A549 (cell line): ENCODE measurements at regions not wholly inside any gene's neighbourhood (a gene's known extent, or its start where the extent isn't known, plus 50 kb on each side); places are given as distances from the start of the nearest gene placed in this dataset.

Experiments used
- ATAC-seq, 2 experiments: fragments of 200-7000 bp in 1 of 2; fragments of >200 bp in 1 of 2; cut with Nextera tagmentation in 1 of 2; cut with Tn5 transposase in 1 of 2; 3 replicates each; pipeline versions ENCODE4 v1.8.0 to v1.9.1; 2018 to 2020; ENCODE audit warnings: mild to moderate bottlenecking in 1 of 2, moderate library complexity in 1 of 2
- CTCF ChIA-PET: fragments of 300-600 bp; sonication (Branson Sonifier 250); formaldehyde crosslinking; extraction: SDS; loops from one replicate; lab custom pipeline; 2021; ENCODE audit warnings: antibody characterized with exemption, inconsistent platforms; lab: Yijun Ruan, JAX
- POLR2A ChIA-PET: fragments of 350-600 bp; formaldehyde crosslinking; extraction: SDS; loops from one replicate; lab custom pipeline; 2021; ENCODE audit warnings: antibody characterized with exemption, inconsistent platforms; lab: Yijun Ruan, JAX
- DNase-seq, 2 experiments: peaks; one replicate each; pipeline versions ENCODE4 v3.0.0 to v3.0.0-alpha.2; 2011 to 2016; ENCODE audit warnings: low read depth in 1 of 2, low spot score in 1 of 2
- FAIRE-seq: peaks from 2 replicates; lab custom pipeline; 2011; peaks lifted over from hg19 to GRCh38; lab: Jason Lieb, UNC
- H3K27ac ChIP-seq, 2 experiments: fragments of >200 bp; sonication (Bioruptor Twin); formaldehyde crosslinking; 3 replicates each; pipeline ENCODE4 v1.5.1; 2016 to 2017
- H3K4me1 ChIP-seq: fragments of >200 bp; sonication (Bioruptor Twin); formaldehyde crosslinking; 3 replicates; pipeline ENCODE4 v1.6.1; 2016
- H3K4me2 ChIP-seq: fragments of >200 bp; sonication (Bioruptor Twin); formaldehyde crosslinking; 3 replicates; pipeline ENCODE4 v1.6.1; 2016
- H3K4me3 ChIP-seq: fragments of >200 bp; sonication (Bioruptor Twin); formaldehyde crosslinking; 3 replicates; pipeline ENCODE4 v1.5.1; 2016
- H3K9me3 ChIP-seq: fragments of >200 bp; sonication (Bioruptor Twin); formaldehyde crosslinking; 3 replicates; pipeline ENCODE4 v1.6.1; 2016
- BCL3 ChIP-seq: fragments of >200 bp; sonication (Bioruptor Twin); formaldehyde crosslinking; IDR thresholded peaks from 3 replicates; pipeline ENCODE4 v1.6.1; 2016
- CBX8 ChIP-seq: fragments of 200-600 bp; sonication (generic); IDR thresholded peaks from 2 replicates; pipeline ENCODE4 v1.6.1; 2016
- CHD2 ChIP-seq: fragments of 150-350 bp; IDR thresholded peaks from 2 replicates; pipeline ENCODE4 v1.6.1; 2014; ENCODE audit warnings: low read length; ENCODE audit not compliant: partially characterized antibody
- CHD4 ChIP-seq: fragments of 200-600 bp; sonication (generic); IDR thresholded peaks from 2 replicates; pipeline ENCODE4 v1.6.1; 2016; ENCODE audit warnings: antibody characterized with exemption, mild to moderate bottlenecking, borderline replicate concordance
- EHMT2 ChIP-seq: fragments of 200-600 bp; sonication (generic); IDR thresholded peaks from 2 replicates; pipeline ENCODE4 v1.6.1; 2016; ENCODE audit warnings: antibody characterized with exemption, low read depth, mild to moderate bottlenecking, moderate library complexity
- EP300 ChIP-seq, 2 experiments: fragments of >200 bp; sonication (Bioruptor Twin); formaldehyde crosslinking; IDR thresholded peaks; 2 replicates in 1 of 2; 3 replicates in 1 of 2; pipeline ENCODE4 v1.6.1; 2016 to 2017
- ESRRA ChIP-seq: fragments of 150-350 bp; IDR thresholded peaks from 2 replicates; pipeline ENCODE4 v1.6.1; 2014; ENCODE audit warnings: mild to moderate bottlenecking, low read length, borderline replicate concordance
- FOSL2 ChIP-seq, 2 experiments: fragments of 450-650 bp in 1 of 2; fragments of >200 bp in 1 of 2; sonication (Bioruptor Twin) in 1 of 2; formaldehyde crosslinking; IDR thresholded peaks; 2 replicates each; pipeline versions ENCODE4 v1.5.0 to v1.6.1; 2016 to 2020; ENCODE audit warnings: mild to moderate bottlenecking in 1 of 2, moderate library complexity in 1 of 2
- FOXS1 ChIP-seq: fragments of 250-450 bp; sonication (Bioruptor Pico); IDR thresholded peaks from 2 replicates; pipeline ENCODE4 v1.5.0; 2020; ENCODE audit warnings: mild to moderate bottlenecking, moderate library complexity
- HMGXB4 ChIP-seq: fragments of 250-450 bp; sonication (Bioruptor Pico); IDR thresholded peaks from 2 replicates; pipeline ENCODE4 v1.5.0; 2021; ENCODE audit warnings: mild to moderate bottlenecking, moderate library complexity, borderline replicate concordance
- HOXA7 ChIP-seq: fragments of 250-450 bp; sonication (Bioruptor Pico); IDR thresholded peaks from 2 replicates; pipeline ENCODE4 v1.5.0; 2020; ENCODE audit warnings: mild to moderate bottlenecking, moderate library complexity
- HOXB5 ChIP-seq: fragments of 250-450 bp; sonication (Bioruptor Pico); IDR thresholded peaks from 2 replicates; pipeline ENCODE4 v1.5.0; 2020; ENCODE audit warnings: mild to moderate bottlenecking, moderate library complexity
- JUN ChIP-seq, 2 experiments: fragments of >200 bp; sonication (Bioruptor Twin); formaldehyde crosslinking; IDR thresholded peaks; 2 replicates in 1 of 2; 3 replicates in 1 of 2; pipeline ENCODE4 v1.6.1; 2016 to 2017
- KDM1A ChIP-seq: fragments of 200-600 bp; sonication (generic); IDR thresholded peaks from 2 replicates; pipeline ENCODE4 v1.6.1; 2016; ENCODE audit warnings: low read depth, mild to moderate bottlenecking
- KDM5A ChIP-seq: fragments of 200-600 bp; sonication (generic); IDR thresholded peaks from 2 replicates; pipeline ENCODE4 v1.6.1; 2016; ENCODE audit warnings: antibody characterized with exemption, mild to moderate bottlenecking
- MAZ ChIP-seq: fragments of 150-350 bp; IDR thresholded peaks from 2 replicates; pipeline ENCODE4 v1.6.1; 2014; ENCODE audit warnings: antibody characterized with exemption, low read depth, low read length, borderline replicate concordance
- NPAS2 ChIP-seq: fragments of 250-450 bp; sonication (Bioruptor Pico); IDR thresholded peaks from 2 replicates; pipeline ENCODE4 v1.8.0; 2022; ENCODE audit warnings: mild to moderate bottlenecking, moderate library complexity, borderline replicate concordance
- NR3C1 ChIP-seq: fragments of >200 bp; sonication (Bioruptor Twin); formaldehyde crosslinking; IDR thresholded peaks from 3 replicates; pipeline ENCODE4 v1.6.1; 2017
- PHF8 ChIP-seq: fragments of 200-600 bp; sonication (generic); IDR thresholded peaks from 2 replicates; pipeline ENCODE4 v1.6.1; 2016; ENCODE audit warnings: low read depth, mild to moderate bottlenecking, antibody characterized with exemption, moderate library complexity, borderline replicate concordance
- POLR2A ChIP-seq: IDR thresholded peaks from 2 replicates; pipeline ENCODE4 v1.6.1; 2012; ENCODE audit warnings: mild to moderate bottlenecking, low read length
- POLR2AphosphoS2 ChIP-seq: conservative IDR thresholded peaks from 2 replicates; pipeline ENCODE4 v1.6.1; 2012; ENCODE audit warnings: low read length, improper control_type of control experiment, inconsistent platforms
- RAD21 ChIP-seq, 2 experiments: fragments of >200 bp in 1 of 2; sonication (Bioruptor Twin) in 1 of 2; formaldehyde crosslinking in 1 of 2; IDR thresholded peaks in 1 of 2; conservative IDR thresholded peaks in 1 of 2; 2 replicates in 1 of 2; 3 replicates in 1 of 2; pipeline ENCODE4 v1.6.1; 2012 to 2018; ENCODE audit warnings: inconsistent platforms in 1 of 2
- RNF2 ChIP-seq: fragments of 200-600 bp; sonication (generic); IDR thresholded peaks from 2 replicates; pipeline ENCODE4 v1.6.1; 2016; ENCODE audit warnings: low read depth, mild to moderate bottlenecking, antibody characterized with exemption, moderate library complexity, borderline replicate concordance
- SMC3 ChIP-seq: fragments of >200 bp; sonication (Bioruptor Twin); formaldehyde crosslinking; IDR thresholded peaks from 3 replicates; pipeline ENCODE4 v1.6.1; 2018; ENCODE audit warnings: inconsistent platforms
- TFCP2L1 ChIP-seq: fragments of 250-450 bp; sonication (Bioruptor Pico); IDR thresholded peaks from 2 replicates; pipeline ENCODE4 v1.5.0; 2021; ENCODE audit warnings: mild to moderate bottlenecking
- TP53 ChIP-seq: fragments of 250-450 bp; sonication (Bioruptor Pico); IDR thresholded peaks from 2 replicates; pipeline ENCODE4 v1.5.0; 2021; ENCODE audit warnings: mild to moderate bottlenecking, moderate library complexity
- ZC3H11A ChIP-seq: fragments of 450-650 bp; IDR thresholded peaks from 2 replicates; pipeline ENCODE4 v1.6.1; 2014; ENCODE audit warnings: antibody characterized with exemption, mild to moderate bottlenecking
- ZNF302 ChIP-seq: fragments of 250-450 bp; sonication (Bioruptor Pico); IDR thresholded peaks from 2 replicates; pipeline ENCODE4 v1.9.0; 2021; ENCODE audit warnings: inconsistent platforms, mild to moderate bottlenecking, moderate library complexity
- WGBS: methylation state at CpG from one replicate; pipeline ENCODE4 v1.1.6; 2017; ENCODE audit errors: missing lambda C conversion rate; 5-methylcytosine and 5-hydroxymethylcytosine counted together
- TF ChIP-seq, protein P1 (sequence below): fragments of 200-600 bp; sonication (generic); IDR thresholded peaks from 2 replicates; pipeline ENCODE4 v1.6.1; 2016; ENCODE audit warnings: antibody characterized with exemption, mild to moderate bottlenecking, moderate library complexity

DNA sequence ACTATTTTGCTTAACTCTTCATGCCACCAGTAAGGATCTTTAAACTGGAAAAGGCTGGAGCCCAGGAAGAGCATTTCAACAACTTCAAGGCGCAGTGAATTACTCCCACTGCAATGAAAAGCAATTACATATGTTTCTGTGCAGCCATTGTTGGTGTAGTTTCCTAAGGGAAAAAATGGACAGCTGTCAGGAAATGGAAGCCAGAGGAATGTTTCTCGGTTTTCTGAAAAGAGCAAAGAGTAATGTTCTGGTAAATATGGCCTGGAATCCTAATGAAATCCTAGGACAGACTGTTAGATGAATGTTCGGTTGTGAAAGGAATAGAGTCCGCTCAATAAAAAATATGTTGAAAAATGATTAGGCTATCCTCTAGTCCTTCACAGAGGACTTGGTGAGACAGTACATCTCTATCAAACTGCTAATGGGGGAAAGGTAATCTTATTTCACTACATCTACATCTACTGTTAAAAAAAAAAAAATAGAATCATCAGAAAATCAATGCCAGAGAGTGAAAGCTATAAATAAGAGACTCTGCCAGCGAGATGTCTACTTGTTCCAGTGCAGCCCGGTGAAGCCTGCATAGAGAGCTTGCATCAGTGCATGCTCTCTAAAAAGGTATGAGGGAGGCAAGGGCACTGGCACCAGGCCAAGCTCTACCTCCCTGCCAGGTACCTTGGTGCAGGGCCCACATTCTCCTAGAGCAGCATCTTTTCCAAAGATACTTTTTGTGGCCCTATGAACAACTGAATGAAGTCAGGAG is 68.2 kb upstream of the TJP1 start:
- POLR2A ChIA-PET: no interaction called here
- CTCF ChIA-PET: interaction anchor here (0.6 to 3.0 kb wide), 4 partner anchors 22 to 321 kb away, joined by 3 to 14 read pairs (median 3); no protein-coding TSS in a partner anchor
- WGBS: 88% methylated on average over 6 of the region's 6 CpGs
- no peak for ATAC-seq
- peaks cover 8% of the 10 kb centered on the region; the same call in 2 of the 3 replicates for H3K4me1 ChIP-seq
- TF ChIP-seq CHD4: no peak
- TF ChIP-seq JUN (IDR thresholded peaks at IDR 0.05): no peak
- TF ChIP-seq HOXA7 (CRISPR knock-in tag): no peak
- TF ChIP-seq FOSL2 (IDR thresholded peaks at IDR 0.05): no peak
- TF ChIP-seq FOSL2 (CRISPR knock-in tag; IDR thresholded peaks at IDR 0.05): no peak
- TF ChIP-seq RAD21 (conservative IDR thresholded peaks at IDR 0.05 in 1 of 2, IDR thresholded peaks at IDR 0.05 in 1 of 2): no peak
- no peak for TF ChIP-seq POLR2AphosphoS2
- TF ChIP-seq ZC3H11A: no peak
- no peak for TF ChIP-seq ESRRA
- no peak for TF ChIP-seq ZNF302 (CRISPR knock-in tag)
- no peak for TF ChIP-seq RNF2
- TF ChIP-seq TFCP2L1 (CRISPR knock-in tag): no peak
- TF ChIP-seq POLR2A: no peak
- TF ChIP-seq, protein P1, sequence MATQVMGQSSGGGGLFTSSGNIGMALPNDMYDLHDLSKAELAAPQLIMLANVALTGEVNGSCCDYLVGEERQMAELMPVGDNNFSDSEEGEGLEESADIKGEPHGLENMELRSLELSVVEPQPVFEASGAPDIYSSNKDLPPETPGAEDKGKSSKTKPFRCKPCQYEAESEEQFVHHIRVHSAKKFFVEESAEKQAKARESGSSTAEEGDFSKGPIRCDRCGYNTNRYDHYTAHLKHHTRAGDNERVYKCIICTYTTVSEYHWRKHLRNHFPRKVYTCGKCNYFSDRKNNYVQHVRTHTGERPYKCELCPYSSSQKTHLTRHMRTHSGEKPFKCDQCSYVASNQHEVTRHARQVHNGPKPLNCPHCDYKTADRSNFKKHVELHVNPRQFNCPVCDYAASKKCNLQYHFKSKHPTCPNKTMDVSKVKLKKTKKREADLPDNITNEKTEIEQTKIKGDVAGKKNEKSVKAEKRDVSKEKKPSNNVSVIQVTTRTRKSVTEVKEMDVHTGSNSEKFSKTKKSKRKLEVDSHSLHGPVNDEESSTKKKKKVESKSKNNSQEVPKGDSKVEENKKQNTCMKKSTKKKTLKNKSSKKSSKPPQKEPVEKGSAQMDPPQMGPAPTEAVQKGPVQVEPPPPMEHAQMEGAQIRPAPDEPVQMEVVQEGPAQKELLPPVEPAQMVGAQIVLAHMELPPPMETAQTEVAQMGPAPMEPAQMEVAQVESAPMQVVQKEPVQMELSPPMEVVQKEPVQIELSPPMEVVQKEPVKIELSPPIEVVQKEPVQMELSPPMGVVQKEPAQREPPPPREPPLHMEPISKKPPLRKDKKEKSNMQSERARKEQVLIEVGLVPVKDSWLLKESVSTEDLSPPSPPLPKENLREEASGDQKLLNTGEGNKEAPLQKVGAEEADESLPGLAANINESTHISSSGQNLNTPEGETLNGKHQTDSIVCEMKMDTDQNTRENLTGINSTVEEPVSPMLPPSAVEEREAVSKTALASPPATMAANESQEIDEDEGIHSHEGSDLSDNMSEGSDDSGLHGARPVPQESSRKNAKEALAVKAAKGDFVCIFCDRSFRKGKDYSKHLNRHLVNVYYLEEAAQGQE: no peak
- no peak for TF ChIP-seq TP53 (CRISPR knock-in tag)
- no peak for TF ChIP-seq EP300 (IDR thresholded peaks at IDR 0.05)
- TF ChIP-seq SMC3: no peak
- TF ChIP-seq, all 56 proteins: peak for 0
- DNase-seq (no peak), FAIRE-seq (no peak)
- H3K4me2 ChIP-seq: no peak overlapping the region
- no peak overlapping the region for H3K27ac ChIP-seq
- no peak overlapping the region for H3K4me3 ChIP-seq
- H3K9me3 ChIP-seq: no peaks in the 10 kb centered on the region

DNA sequence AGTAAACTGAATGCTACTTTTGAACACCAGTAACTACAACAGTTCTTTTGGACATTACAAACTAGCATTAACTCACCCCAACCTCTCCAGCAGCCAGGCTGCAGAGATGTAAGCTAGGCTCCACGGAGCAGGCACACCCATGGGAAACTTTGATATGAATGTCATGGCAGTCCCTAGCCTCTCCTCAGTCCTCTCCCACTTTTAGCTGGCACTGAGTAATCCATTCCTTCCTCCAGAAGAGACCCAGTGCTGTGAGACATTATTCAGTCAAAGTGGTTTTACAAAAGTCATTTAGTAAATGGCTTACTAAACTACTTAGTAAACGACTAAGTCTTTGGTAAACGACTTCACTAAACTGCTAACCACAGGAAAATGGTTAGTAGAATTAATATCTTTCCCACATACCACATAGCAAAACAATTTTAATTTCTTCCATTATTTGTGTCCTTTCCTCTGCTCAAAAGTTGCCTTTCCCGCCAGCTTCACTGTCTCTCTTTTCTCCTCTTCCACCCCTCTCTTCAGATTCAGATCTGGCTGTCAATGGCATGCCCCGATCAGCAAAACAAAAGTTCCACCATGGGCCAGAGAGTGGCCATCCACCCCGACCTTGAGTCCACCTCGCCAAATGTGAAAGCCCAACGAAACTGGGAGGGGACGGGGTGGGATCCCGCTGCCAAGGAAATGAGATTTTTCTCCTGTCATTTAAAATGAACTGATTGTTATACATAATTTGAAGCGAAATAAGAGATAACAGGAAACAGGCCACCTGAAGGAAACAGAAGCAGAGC is 67.5 kb upstream of the TJP1 start:
- FAIRE-seq (peak; percentile 43), DNase-seq (no peak), ATAC-seq (peak; percentile 50 to 58; a peak in 3 of 6 replicates)
- no peak overlapping the region for H3K27ac ChIP-seq
- 80% methylated on average over 11 of the region's 11 CpGs for WGBS
- CTCF ChIA-PET: interaction anchor here (1.0 to 1.5 kb wide), 4 partner anchors 10 to 36 kb away, joined by 3 to 5 read pairs (median 4); no protein-coding TSS in a partner anchor
- H3K4me2 ChIP-seq: no peak overlapping the region
- POLR2A ChIA-PET: no interaction called here
- no peak overlapping the region for H3K4me3 ChIP-seq
- H3K4me1 ChIP-seq: peaks cover 8% of the 10 kb centered on the region; the same call in 2 of the 3 replicates
- no peaks in the 10 kb centered on the region for H3K9me3 ChIP-seq
- no peak for TF ChIP-seq JUN (IDR thresholded peaks at IDR 0.05)
- no peak for TF ChIP-seq PHF8
- TF ChIP-seq NPAS2: no peak
- no peak for TF ChIP-seq EHMT2
- TF ChIP-seq HOXB5 (CRISPR knock-in tag): no peak
- TF ChIP-seq KDM5A: no peak
- no peak for TF ChIP-seq KDM1A
- TF ChIP-seq EP300 (IDR thresholded peaks at IDR 0.05): no peak
- TF ChIP-seq BCL3: no peak
- TF ChIP-seq FOXS1: no peak
- TF ChIP-seq MAZ: no peak
- TF ChIP-seq HOXA7 (CRISPR knock-in tag): no peak
- no peak for TF ChIP-seq NR3C1
- TF ChIP-seq CHD2: no peak
- no peak for TF ChIP-seq CBX8
- no peak for TF ChIP-seq HMGXB4 (CRISPR knock-in tag)
